UCSD-AML1 (cell line): ENCODE measurements at regions not wholly inside any gene's neighbourhood (a gene's known extent, or its start where the extent isn't known, plus 50 kb on each side); places are given as distances from the start of the nearest gene placed in this dataset.

Source experiments
- DNase-seq: peaks from one replicate; lab custom pipeline; 2025; ENCODE audit not compliant: unreplicated experiment; lab: John Stamatoyannopoulos, UW

- DNase-seq = no peak
Observed at GRCh38 chr4:24705016-24705753, 90.2 kb upstream of the SOD3 start.

GRCh38 chr4:24713604-24714003 is 81.8 kb upstream of the SOD3 start:
- no peak for DNase-seq

- DNase-seq = no peak
Observed at GRCh38 chr4:24719615-24720014, 75.8 kb upstream of the SOD3 start.

- no peak for DNase-seq
Observed at GRCh38 chr4:24720436-24720835, 74.9 kb upstream of the SOD3 start.

- DNase-seq = no peak
Observed at GRCh38 chr4:24720979-24721378, 74.4 kb upstream of the SOD3 start.

GRCh38 chr4:24722026-24722568 is 73.3 kb upstream of the SOD3 start:
- DNase-seq = no peak

- no peak for DNase-seq
Observed at GRCh38 chr4:24727390-24728224, 67.8 kb upstream of the SOD3 start.

- DNase-seq = no peak
Observed at GRCh38 chr4:24729119-24729730, 66.1 kb upstream of the SOD3 start.

GRCh38 chr4:24730256-24731001 is 64.9 kb upstream of the SOD3 start:
- no peak for DNase-seq

GRCh38 chr4:24731448-24731847 is 63.9 kb upstream of the SOD3 start:
- DNase-seq = no peak

GRCh38 chr4:24734511-24734910 is 60.9 kb upstream of the SOD3 start:
- no peak for DNase-seq

- DNase-seq = no peak
Observed at GRCh38 chr4:24736066-24736465, 59.3 kb upstream of the SOD3 start.

- no peak for DNase-seq
Observed at GRCh38 chr4:24741910-24742309, 53.5 kb upstream of the SOD3 start.

GRCh38 chr4:24742335-24742734 is 53.0 kb upstream of the SOD3 start:
- DNase-seq = no peak

- DNase-seq = no peak
Observed at GRCh38 chr4:24742773-24743172, 52.6 kb upstream of the SOD3 start.

GRCh38 chr4:24743206-24743605 is 52.2 kb upstream of the SOD3 start:
- no peak for DNase-seq

- no peak for DNase-seq
Observed at GRCh38 chr4:24743927-24744326, 51.4 kb upstream of the SOD3 start.

- no peak for DNase-seq
Observed at GRCh38 chr4:24745172-24745895, 50.0 kb upstream of the SOD3 start.
